ENCODE measurements at regions not wholly inside any gene's neighbourhood (a gene's known extent, or its start where the extent isn't known, plus 50 kb on each side); places are given as distances from the start of the nearest gene placed in this dataset.

DNA sequence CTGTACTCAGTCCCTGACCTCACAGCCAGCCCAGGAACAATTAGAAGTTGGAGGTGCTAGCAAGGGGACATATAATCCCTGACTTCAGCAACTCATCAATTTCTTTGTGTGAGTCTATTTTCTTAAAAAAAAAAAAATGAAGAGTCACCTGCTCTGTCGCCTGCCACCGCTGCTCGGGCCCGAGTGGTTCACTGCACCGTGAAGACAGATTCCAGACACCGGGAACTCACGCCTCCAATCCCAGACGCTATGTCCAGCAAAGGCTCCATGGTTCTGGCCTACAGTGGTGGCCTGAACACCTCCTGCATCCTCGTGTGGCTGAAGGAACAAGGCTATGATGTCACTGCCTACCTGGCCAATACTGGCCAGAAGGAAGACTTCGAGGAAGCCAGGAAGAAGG is 606.6 kb downstream of the PRELID2 start:
- TF ChIP-seq POLR2AphosphoS5 (IDR thresholded peaks at IDR 0.05; ENCODE audit: borderline replicate concordance, low read depth, low read length) (no peak), EZH2 (IDR thresholded peaks at IDR 0.05) (no peak), FOXP2 (optimal IDR thresholded peaks at IDR 0.05; ENCODE audit: control extremely low read depth, extremely low read length, insufficient read depth) (no peak)

Data from SK-N-MC (cell line).